Activated naive CD4-positive, alpha-beta T cell treated with anti-CD3 and anti-CD28 coated beads, Interleukin-2, amount 10 ng/mL, durations not matched to agents 7 days and 5 days (primary cell): ENCODE measurements at regions not wholly inside any gene's neighbourhood (a gene's known extent, or its start where the extent isn't known, plus 50 kb on each side); places are given as distances from the start of the nearest gene placed in this dataset.

ENCODE experiments used
- CTCF ChIA-PET: fragments of 350-600 bp; sonication (Branson Sonifier 250); formaldehyde crosslinking; loops from one replicate; lab custom pipeline; 2021; ENCODE audit warnings: antibody characterized with exemption; lab: Charles Lee
- DNase-seq: peaks from one replicate; pipeline ENCODE4 v3.0.0-alpha.2; 2020
- H3K27ac Mint-ChIP-seq: one replicate; pipeline ENCODE4 v1.8.0; 2021; ENCODE audit warnings: mild to moderate bottlenecking, moderate library complexity, mixed read lengths
- H3K27me3 Mint-ChIP-seq: one replicate; pipeline ENCODE4 v1.8.0; 2021; ENCODE audit warnings: mild to moderate bottlenecking, mixed read lengths
- H3K36me3 Mint-ChIP-seq: one replicate; pipeline ENCODE4 v1.8.0; 2021; ENCODE audit warnings: mixed read lengths
- H3K4me1 Mint-ChIP-seq: one replicate; pipeline ENCODE4 v1.8.0; 2021; ENCODE audit warnings: mixed read lengths
- H3K4me3 Mint-ChIP-seq: one replicate; pipeline ENCODE4 v1.8.0; 2021; ENCODE audit warnings: mild to moderate bottlenecking, moderate library complexity, mixed read lengths
- H3K9me3 Mint-ChIP-seq: one replicate; pipeline ENCODE4 v1.8.0; 2021; ENCODE audit warnings: mixed read lengths

DNA sequence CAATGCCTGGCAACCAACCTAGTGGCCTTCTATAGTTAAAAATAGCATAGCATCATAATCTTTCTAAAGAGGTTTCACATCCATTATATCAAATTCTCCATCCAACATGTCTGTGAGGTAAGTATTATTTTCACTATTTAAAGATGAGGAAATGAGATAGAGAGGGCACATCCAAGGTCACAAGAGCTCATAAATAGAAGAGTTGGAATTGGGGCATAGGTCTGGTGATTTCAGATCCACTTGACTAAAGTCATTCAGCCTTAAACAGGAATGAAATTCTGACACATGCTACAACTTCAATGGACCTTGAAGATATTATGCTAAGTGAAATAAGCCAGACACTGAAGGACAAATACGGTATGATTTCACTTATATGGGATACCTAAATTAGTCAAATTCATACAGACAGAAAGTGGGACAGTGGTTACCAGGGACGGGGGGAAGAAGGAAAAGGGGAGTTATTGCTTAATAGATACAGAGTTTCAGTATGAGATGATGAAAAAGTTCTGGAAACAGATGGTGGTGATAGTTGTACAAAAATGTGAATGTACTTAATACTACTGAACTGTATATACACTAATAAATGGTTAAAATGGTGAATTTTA is 259.6 kb upstream of the NR4A3 start:
- H3K36me3 Mint-ChIP-seq, result no peaks in the 10 kb centered on the region
- no peaks in the 10 kb centered on the region for H3K9me3 Mint-ChIP-seq
- H3K4me3 Mint-ChIP-seq, result no peak overlapping the region
- peaks cover 13% of the 10 kb centered on the region for H3K27me3 Mint-ChIP-seq
- H3K4me1 Mint-ChIP-seq, result no peaks in the 10 kb centered on the region
- no peak overlapping the region for H3K27ac Mint-ChIP-seq
- CTCF ChIA-PET, result no interaction called here
- no peak for DNase-seq

DNA sequence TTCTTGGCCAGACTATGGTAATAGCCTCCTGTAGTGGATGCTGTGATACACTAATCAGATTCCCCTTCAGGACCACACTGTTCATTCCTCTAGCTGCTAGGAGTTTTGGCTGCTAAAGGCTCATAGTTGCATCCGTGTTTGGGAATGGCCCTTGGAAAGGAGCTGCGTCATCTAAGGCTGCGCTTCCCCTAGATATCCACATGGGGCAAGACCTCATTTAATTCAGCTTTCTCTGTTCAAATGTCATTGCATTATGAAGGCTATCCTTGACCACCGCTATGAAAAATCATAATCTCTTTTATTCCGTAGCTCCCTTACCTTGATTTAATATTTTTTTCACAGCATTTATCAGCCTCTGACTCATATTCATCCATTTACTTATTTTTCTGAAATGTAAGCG is 258.3 kb upstream of the NR4A3 start:
- no peak for DNase-seq
- no peak overlapping the region for H3K27ac Mint-ChIP-seq
- CTCF ChIA-PET, result no interaction called here
- no peaks in the 10 kb centered on the region for H3K36me3 Mint-ChIP-seq
- H3K9me3 Mint-ChIP-seq, result no peaks in the 10 kb centered on the region
- no peak overlapping the region for H3K4me3 Mint-ChIP-seq
- H3K4me1 Mint-ChIP-seq, result no peaks in the 10 kb centered on the region
- peaks cover 14% of the 10 kb centered on the region for H3K27me3 Mint-ChIP-seq

DNA sequence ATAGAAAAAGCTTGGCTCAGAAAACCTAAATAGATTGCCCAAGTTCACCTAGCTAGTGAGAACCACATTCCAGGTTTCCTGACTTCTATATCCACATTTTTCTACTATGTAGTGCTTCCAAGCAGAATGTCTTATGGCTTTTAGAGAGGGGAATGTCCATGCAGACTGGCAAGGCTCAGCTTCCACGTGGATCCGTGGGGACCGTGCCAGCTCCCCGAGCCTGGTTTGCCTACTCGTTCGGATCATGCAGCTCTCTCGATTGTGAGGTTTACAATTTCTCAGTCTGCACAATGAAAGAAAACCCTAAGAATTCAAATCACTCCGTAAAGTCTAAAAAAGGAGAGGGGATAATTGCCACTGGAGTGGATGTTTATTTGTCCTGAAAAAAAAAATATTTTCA is 256.5 kb upstream of the NR4A3 start:
- CTCF ChIA-PET, result no interaction called here
- no peak overlapping the region for H3K4me3 Mint-ChIP-seq
- no peak overlapping the region for H3K27ac Mint-ChIP-seq
- H3K36me3 Mint-ChIP-seq, result no peaks in the 10 kb centered on the region
- H3K4me1 Mint-ChIP-seq, result no peaks in the 10 kb centered on the region
- H3K27me3 Mint-ChIP-seq, result peaks cover 18% of the 10 kb centered on the region
- no peaks in the 10 kb centered on the region for H3K9me3 Mint-ChIP-seq
- no peak for DNase-seq

DNA sequence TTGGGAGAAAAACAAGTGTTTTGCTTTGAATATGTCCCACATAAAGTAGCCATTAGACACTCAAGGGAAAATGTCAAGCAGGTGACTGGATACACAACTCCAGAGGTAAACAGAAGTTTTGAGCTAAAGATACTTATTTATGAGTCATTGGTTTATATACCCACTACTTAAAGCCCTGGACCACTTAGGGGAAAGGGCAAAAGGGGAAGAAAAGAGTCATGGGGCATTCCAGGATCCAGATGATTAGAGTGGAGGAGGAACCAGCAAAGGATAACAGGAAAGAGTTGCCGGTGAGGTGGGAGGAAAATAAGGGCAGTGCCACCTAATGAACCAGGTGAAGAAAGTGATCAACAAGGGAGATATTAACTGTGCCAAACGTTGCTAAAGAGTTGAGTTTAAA is 254.2 kb upstream of the NR4A3 start:
- H3K4me1 Mint-ChIP-seq, result no peaks in the 10 kb centered on the region
- no peaks in the 10 kb centered on the region for H3K36me3 Mint-ChIP-seq
- no peak for DNase-seq
- H3K27ac Mint-ChIP-seq, result no peak overlapping the region
- CTCF ChIA-PET, result no interaction called here
- peaks cover 29% of the 10 kb centered on the region for H3K27me3 Mint-ChIP-seq
- no peak overlapping the region for H3K4me3 Mint-ChIP-seq
- no peaks in the 10 kb centered on the region for H3K9me3 Mint-ChIP-seq

DNA sequence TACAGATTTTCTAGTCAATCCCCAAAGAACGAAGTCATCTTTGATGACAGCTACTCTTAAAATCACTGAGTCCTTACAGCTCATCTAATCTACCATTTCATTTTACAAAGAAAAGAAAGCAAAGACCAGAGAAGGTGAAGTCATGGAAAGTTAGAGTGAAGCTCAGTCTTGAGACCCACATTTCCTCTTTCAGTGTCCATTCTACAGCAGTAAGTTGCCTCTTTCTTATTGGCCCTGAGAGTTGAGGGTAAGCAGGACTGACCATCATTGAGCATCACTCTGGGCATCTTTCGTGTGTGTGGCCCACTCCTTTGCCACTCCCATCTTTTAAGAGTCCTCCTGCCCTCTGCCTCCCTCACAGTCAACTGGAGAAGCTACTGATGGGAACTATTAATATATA is 251.8 kb upstream of the NR4A3 start:
- DNase-seq, result no peak
- Mint-ChIP-seq H3K9me3 (no peaks in the 10 kb centered on the region), H3K27me3 (peaks cover 29% of the 10 kb centered on the region), H3K4me3 (no peak overlapping the region), H3K4me1 (no peaks in the 10 kb centered on the region), H3K27ac (no peak overlapping the region), H3K36me3 (no peaks in the 10 kb centered on the region)
- CTCF ChIA-PET, result no interaction called here

DNA sequence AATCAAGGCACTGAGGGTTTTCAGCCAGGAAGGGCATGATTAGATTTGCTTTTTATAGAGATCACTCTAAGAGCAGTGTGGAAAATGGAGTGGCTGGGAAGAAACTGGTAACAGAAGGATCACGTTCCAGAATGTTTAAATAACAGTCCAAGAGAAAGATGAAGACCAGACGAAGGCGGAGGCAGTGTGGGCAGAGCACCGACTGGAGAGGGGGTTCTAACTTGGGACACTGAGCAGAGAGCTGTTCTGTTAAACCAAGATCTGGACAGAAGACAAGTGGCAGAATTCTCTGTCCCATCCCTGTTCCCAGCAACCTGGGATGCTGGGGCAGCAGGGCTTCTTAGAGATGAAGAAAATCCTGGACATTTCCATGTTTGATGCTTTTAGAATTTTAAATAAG is 249.1 kb upstream of the NR4A3 start:
- Mint-ChIP-seq H3K4me3 (no peak overlapping the region), H3K9me3 (no peaks in the 10 kb centered on the region), H3K27me3 (peaks cover 14% of the 10 kb centered on the region), H3K4me1 (no peaks in the 10 kb centered on the region), H3K36me3 (no peaks in the 10 kb centered on the region), H3K27ac (no peak overlapping the region)
- CTCF ChIA-PET, result no interaction called here
- no peak for DNase-seq

DNA sequence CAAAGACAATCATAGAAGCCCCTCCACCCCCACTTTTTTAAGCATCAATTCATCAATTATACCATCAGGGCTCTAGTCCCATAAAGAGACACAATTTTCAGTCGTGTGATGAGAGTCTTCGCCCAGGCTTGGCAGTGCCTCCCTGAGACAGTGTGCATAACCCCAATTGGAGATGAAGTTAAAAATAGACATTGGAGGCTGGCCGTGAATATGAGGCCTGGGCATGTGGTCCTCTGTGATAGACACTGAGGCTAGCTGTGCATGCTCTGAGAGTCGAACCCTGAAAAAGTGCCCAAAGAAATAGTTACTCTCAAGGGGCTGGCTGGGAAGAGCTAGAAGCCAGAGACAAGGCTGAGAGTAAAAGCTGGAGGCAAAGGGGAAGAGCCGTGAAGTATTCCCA is 248.6 kb upstream of the NR4A3 start:
- no peaks in the 10 kb centered on the region for H3K4me1 Mint-ChIP-seq
- CTCF ChIA-PET, result no interaction called here
- no peak overlapping the region for H3K27ac Mint-ChIP-seq
- H3K27me3 Mint-ChIP-seq, result peaks cover 14% of the 10 kb centered on the region
- no peaks in the 10 kb centered on the region for H3K36me3 Mint-ChIP-seq
- H3K9me3 Mint-ChIP-seq, result no peaks in the 10 kb centered on the region
- no peak for DNase-seq
- H3K4me3 Mint-ChIP-seq, result no peak overlapping the region

DNA sequence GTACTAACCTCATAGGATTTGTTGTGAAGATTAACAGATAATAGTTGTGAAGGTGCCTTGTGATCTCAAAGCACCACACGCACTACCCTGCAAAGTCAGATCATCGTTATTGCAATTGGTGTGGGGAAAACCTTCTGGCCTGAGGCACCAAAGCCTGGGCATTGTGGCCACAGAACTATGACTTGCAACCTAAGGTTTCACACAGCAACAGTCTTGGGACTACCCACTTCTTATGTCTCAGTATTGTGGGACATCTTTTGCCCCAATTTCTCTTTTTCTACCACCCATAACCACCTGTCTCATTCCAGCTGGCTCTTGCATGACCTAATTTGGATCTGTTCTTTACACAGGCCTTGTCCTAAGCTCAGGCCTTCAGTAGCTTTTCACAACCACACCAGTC is 247.8 kb upstream of the NR4A3 start:
- no peak overlapping the region for H3K27ac Mint-ChIP-seq
- H3K4me1 Mint-ChIP-seq, result no peaks in the 10 kb centered on the region
- no peaks in the 10 kb centered on the region for H3K36me3 Mint-ChIP-seq
- no peak for DNase-seq
- no peaks in the 10 kb centered on the region for H3K9me3 Mint-ChIP-seq
- H3K27me3 Mint-ChIP-seq, result peaks cover 10% of the 10 kb centered on the region
- CTCF ChIA-PET, result interaction anchor here (1.2 kb wide), 1 partner anchor 187 kb away, joined by 4 read pairs; no protein-coding TSS in a partner anchor
- H3K4me3 Mint-ChIP-seq, result no peak overlapping the region

DNA sequence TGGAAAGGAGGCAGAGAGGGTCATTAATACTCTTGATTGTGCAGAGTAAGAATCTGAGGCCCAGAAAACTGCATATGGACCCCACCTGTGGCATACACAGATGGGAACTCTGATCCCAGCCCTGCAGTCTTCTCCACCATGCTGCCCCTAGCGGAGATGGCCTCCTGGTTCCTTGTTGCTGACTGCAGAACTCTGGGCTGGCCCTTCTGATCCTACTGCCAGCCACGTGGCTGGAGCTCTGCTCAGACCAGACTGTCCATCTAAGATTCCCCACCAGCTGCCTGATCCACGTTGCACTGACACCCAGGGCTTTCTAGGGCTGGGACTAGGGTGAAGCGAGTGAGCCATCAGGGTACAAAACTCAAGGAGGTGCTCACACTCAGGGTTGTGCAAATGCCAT is 245.7 kb upstream of the NR4A3 start:
- H3K27me3 Mint-ChIP-seq, result peaks cover 4% of the 10 kb centered on the region
- H3K4me1 Mint-ChIP-seq, result no peaks in the 10 kb centered on the region
- H3K27ac Mint-ChIP-seq, result no peak overlapping the region
- CTCF ChIA-PET, result no interaction called here
- no peaks in the 10 kb centered on the region for H3K9me3 Mint-ChIP-seq
- no peak overlapping the region for H3K4me3 Mint-ChIP-seq
- DNase-seq, result no peak
- no peaks in the 10 kb centered on the region for H3K36me3 Mint-ChIP-seq

DNA sequence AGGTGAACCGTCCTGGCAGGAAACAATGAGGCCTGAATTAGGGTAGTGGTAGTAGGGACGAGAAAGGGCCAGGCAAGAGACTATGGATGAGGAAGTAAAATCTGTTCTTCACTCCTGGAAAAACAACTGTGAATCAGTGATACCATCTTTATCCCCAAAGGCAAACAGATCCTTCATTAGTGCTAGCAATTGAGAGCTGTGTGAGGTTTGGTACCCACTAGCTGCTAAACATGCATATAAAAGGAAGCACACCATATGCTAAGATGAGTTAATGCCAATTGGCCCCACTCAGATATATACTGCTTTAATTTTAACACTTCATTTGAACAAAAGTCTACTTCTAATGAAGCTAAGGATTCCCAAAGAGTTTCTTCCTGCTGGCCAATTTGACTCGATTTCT is 244.8 kb upstream of the NR4A3 start:
- Mint-ChIP-seq H3K4me3 (no peak overlapping the region), H3K4me1 (no peaks in the 10 kb centered on the region)

DNA sequence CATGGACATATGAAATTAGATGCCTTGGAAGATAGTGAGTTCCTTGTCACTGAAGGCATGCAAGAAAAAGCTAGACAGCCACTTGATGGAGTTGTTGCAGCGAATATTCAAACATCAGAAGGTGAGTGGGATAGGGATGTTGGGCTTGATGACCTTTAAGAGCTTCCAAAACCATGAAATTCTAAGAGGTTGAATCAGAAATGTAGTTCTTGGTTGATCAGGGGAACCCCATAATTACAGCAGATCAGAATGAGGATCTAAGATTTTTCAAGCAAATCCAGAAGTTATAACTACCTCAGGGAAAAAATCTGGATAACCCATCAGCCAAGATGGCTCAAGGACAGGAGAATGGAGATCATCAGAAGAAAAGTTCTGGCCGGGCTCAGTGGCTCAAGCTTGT is 244.3 kb upstream of the NR4A3 start:
- Mint-ChIP-seq H3K27ac (no peak overlapping the region), H3K4me3 (no peak overlapping the region), H3K9me3 (no peaks in the 10 kb centered on the region), H3K4me1 (no peaks in the 10 kb centered on the region), H3K36me3 (no peaks in the 10 kb centered on the region), H3K27me3 (no peaks in the 10 kb centered on the region)
- CTCF ChIA-PET, result no interaction called here
- DNase-seq, result no peak

More for the DNA sequence above, 244.8 kb upstream of the NR4A3 start:
- DNase-seq, result no peak
- Mint-ChIP-seq H3K27ac (no peak overlapping the region), H3K36me3 (no peaks in the 10 kb centered on the region), H3K27me3 (peaks cover 2% of the 10 kb centered on the region), H3K9me3 (no peaks in the 10 kb centered on the region)
- CTCF ChIA-PET, result no interaction called here

DNA sequence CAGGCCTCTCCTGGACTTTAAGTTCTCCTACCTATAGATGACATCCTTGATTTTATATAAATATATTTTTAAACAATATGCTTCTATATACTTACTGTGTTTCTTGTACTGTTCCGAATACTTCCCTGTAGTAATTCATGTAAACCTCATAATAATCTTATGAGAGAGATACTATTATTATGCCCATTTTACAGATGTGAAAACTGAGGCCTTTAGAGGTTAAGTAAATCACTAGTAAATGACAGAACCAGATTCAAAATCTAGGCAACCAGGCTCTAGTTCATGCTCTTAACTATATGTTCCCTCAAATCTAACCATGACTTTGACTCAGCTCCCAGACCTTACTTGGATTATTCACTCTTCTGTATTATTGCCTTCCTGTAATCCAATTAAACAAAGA is 243.0 kb upstream of the NR4A3 start:
- no peak for DNase-seq
- Mint-ChIP-seq H3K27ac (no peak overlapping the region), H3K9me3 (no peaks in the 10 kb centered on the region), H3K36me3 (no peaks in the 10 kb centered on the region), H3K4me3 (no peak overlapping the region), H3K27me3 (peaks cover 2% of the 10 kb centered on the region), H3K4me1 (no peaks in the 10 kb centered on the region)
- CTCF ChIA-PET, result no interaction called here

DNA sequence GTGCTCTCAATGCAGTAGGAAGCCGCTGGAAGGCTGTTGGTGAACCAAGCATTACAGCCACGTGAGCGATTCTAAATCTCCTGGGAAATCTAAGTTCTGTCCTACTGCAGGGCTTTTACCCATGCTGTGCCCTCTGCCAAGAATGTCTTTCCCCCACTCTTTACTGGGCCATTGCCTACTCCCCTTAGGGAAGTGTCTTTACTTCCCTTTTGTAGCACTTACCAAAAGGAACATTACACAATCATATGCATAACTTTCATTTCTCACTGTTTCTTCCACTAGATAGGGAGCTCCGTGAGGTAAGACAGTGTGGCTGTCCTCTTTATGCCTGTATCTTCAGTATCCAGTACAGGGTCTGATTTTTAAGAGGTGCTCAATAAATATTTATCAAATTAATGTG is 241.7 kb upstream of the NR4A3 start:
- H3K36me3 Mint-ChIP-seq, result no peaks in the 10 kb centered on the region
- H3K27ac Mint-ChIP-seq, result no peak overlapping the region
- H3K9me3 Mint-ChIP-seq, result no peaks in the 10 kb centered on the region
- no peak for DNase-seq
- peaks cover 5% of the 10 kb centered on the region for H3K27me3 Mint-ChIP-seq
- H3K4me1 Mint-ChIP-seq, result no peaks in the 10 kb centered on the region
- H3K4me3 Mint-ChIP-seq, result no peak overlapping the region
- CTCF ChIA-PET, result no interaction called here

DNA sequence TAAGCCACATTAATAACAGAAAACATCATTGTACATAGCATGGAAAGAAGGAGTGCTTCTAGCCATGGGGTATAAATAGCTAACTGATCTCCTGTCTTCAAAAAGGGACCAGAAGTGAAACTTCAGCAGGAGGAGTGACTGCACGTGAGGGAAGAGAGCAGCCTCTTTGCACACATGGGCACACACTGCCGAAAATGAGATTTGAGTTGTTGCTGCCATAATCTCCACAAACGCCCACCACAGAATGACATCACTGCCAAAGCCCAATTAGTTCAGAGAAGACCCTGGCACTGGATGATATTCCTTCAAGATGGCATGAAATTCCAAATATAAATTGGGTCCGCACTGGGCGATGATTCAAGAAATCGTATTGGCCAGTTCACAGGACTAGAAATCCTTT is 238.9 kb upstream of the NR4A3 start:
- Mint-ChIP-seq H3K9me3 (no peaks in the 10 kb centered on the region), H3K4me1 (no peaks in the 10 kb centered on the region), H3K4me3 (no peak overlapping the region), H3K36me3 (no peaks in the 10 kb centered on the region), H3K27me3 (peaks cover 5% of the 10 kb centered on the region), H3K27ac (no peak overlapping the region)
- CTCF ChIA-PET, result no interaction called here
- DNase-seq, result no peak

DNA sequence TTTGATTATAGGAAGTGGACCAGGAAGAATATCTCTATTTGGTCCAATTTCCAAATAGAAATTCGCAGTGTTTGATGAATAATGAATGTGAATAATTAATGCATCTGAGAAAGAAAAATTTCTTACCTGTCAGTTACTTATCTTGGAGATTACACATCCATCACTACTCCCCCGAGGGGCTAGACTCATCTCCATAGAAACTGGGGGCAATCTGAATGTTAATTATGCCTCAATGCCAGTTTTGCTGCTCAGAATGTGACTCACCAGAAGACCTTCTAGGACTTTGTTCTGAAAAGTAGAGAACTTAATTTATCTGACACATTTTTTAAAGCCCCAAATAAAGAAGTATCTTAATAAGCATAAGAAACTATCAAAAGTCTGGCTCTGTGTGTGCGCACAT is 233.4 kb upstream of the NR4A3 start:
- H3K4me1 Mint-ChIP-seq, result no peaks in the 10 kb centered on the region
- H3K4me3 Mint-ChIP-seq, result no peak overlapping the region
- peaks cover 9% of the 10 kb centered on the region for H3K27me3 Mint-ChIP-seq
- no peaks in the 10 kb centered on the region for H3K9me3 Mint-ChIP-seq
- no peak for DNase-seq
- no peak overlapping the region for H3K27ac Mint-ChIP-seq
- CTCF ChIA-PET, result no interaction called here
- no peaks in the 10 kb centered on the region for H3K36me3 Mint-ChIP-seq

DNA sequence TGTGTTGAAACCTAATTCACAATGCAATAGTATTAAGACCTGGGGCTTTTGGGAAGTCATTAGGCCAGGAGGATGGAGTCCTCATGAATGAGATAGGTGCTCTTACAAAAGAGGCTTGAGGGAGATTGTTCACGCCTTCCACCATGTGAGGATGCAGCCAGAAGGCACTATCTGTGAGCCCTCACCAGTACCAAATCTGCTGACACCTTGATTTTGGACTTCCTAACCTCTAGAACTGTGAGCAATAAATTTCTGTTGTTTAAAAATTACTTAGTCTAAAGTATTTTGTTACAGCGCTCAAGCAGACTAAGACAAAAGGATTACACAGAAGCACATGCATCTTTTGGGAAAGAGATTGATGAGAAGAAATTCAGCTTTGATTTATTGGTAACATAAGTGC is 232.9 kb upstream of the NR4A3 start:
- Mint-ChIP-seq H3K4me3 (no peak overlapping the region), H3K27ac (no peak overlapping the region), H3K36me3 (no peaks in the 10 kb centered on the region), H3K4me1 (no peaks in the 10 kb centered on the region), H3K27me3 (peaks cover 6% of the 10 kb centered on the region), H3K9me3 (no peaks in the 10 kb centered on the region)
- DNase-seq, result no peak
- CTCF ChIA-PET, result no interaction called here
